ENCODE measurements at regions not wholly inside any gene's neighbourhood (a gene's known extent, or its start where the extent isn't known, plus 50 kb on each side); places are given as distances from the start of the nearest gene placed in this dataset.

DNA sequence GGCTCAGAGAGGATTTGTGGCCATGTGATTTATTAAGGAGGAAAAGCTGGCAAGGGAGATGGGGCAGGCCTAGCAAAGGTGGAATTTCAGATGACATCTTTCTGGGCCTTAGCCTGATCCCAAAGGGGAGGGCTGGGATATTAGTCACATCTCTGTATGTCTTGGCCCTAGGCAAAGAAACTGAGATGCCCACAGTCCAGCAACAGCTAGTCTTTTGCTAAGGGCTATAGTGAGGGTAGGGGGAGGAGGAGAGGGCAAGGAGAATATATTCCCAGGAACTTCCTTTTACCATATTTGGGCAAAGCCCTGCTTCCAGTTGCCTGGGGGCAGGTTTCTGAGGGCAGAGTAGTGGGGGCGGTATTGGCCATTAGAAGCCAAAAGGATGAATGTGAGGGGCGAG, 209.8 kb upstream of the NR3C2 start:
- TF ChIP-seq ZNF207 (IDR thresholded peaks at IDR 0.05; ENCODE audit: borderline replicate concordance) (no peak), SRF (IDR thresholded peaks at IDR 0.05; ENCODE audit: low read depth in 2 of 2, low read length in 2 of 2) (peak; percentile 23 to 66; a peak in 1 of 4 replicates)
- in situ Hi-C loops (cut with MboI) (no loop called here), intact Hi-C loops (cut with micrococcal nuclease; ENCODE audit: unreplicated experiment) (no loop called here)
- POLR2A ChIA-PET = no interaction called here
- Histone ChIP-seq H3K9ac (ENCODE audit: control insufficient read depth, insufficient read depth, low read length) (no peak overlapping the region), H3K27me3 (replicated peaks in 1 of 2; ENCODE audit: control insufficient read depth in 2 of 2, insufficient read depth in 2 of 2, low read length in 1 of 2) (no peaks in the 10 kb centered on the region), H4K20me1 (ENCODE audit: control insufficient read depth, insufficient read depth) (no peaks in the 10 kb centered on the region), H3K27ac (ENCODE audit: control insufficient read depth, insufficient read depth) (no peak overlapping the region), H3K79me2 (ENCODE audit: control insufficient read depth, insufficient read depth, low read length) (no peaks in the 10 kb centered on the region), H3K4me2 (ENCODE audit: control insufficient read depth, insufficient read depth) (no peak overlapping the region), H3K9me3 (replicated peaks; ENCODE audit: control insufficient read depth, insufficient read depth, low read length) (no peaks in the 10 kb centered on the region), H3K4me1 (ENCODE audit: control insufficient read depth, insufficient read depth, low read length) (no peaks in the 10 kb centered on the region), H3K36me3 (ENCODE audit: control insufficient read depth in 2 of 2, insufficient read depth in 2 of 2, low read length in 1 of 2) (no peaks in the 10 kb centered on the region), H2AFZ (ENCODE audit: control insufficient read depth, low read depth, low read length) (no peak overlapping the region), H3K4me3 (no peak overlapping the region)
- CTCF ChIA-PET = no interaction called here
- 3% methylated on average over 2 of the region's 2 CpGs for WGBS (ENCODE audit: insufficient coverage, insufficient replicate concordance, low lambda C conversion rate, missing lambda C conversion rate)
- SMC1A ChIA-PET (ENCODE audit: uncharacterized antibody, unreplicated experiment) = no interaction called here
- no peak for ATAC-seq
- DNase-seq (ENCODE audit: low read depth, low spot score) = no peak
- RAD21 ChIA-PET (ENCODE audit: unreplicated experiment) = no interaction called here
- FAIRE-seq = no peak
- BruUV-seq (replicated peaks) = no TSS peak

DNA sequence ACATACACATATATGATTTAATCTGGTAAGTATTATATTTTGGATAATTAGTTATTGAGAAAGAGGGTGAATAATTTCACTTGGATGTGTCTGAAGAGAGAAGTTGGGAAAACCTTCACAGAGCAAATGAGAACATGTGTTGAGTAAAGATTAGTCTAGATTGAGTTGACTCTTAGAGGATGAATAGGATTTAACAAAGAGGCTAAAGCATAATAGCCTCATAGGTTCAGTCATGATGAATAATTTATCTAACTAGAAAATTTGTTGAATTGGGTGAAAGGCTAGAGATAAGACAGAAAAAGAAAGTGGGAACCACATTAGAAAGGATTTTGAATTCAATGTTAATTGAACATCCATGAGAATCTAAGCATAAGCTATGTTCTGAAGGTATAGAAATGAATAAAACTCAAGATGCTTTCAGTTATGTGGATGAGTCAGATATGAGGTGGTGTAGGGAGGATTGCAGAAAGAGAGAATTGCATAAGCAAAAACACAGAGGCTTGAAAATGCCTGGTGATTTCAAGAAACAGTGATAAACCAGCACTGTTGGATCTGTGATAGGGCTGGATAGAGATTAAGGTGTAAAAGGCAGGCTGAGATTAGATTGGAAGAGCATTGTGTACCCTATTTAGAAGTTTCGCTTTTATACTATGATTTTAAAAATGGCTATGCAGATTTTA, 207.6 kb upstream of the NR3C2 start:
- no peak overlapping the region for H3K9ac ChIP-seq (ENCODE audit: control insufficient read depth, insufficient read depth, low read length)
- no peak for FAIRE-seq
- H3K79me2 ChIP-seq (ENCODE audit: control insufficient read depth, insufficient read depth, low read length) = no peaks in the 10 kb centered on the region
- ChIA-PET SMC1A (ENCODE audit: uncharacterized antibody, unreplicated experiment) (no interaction called here), CTCF (no interaction called here), RAD21 (ENCODE audit: unreplicated experiment) (no interaction called here), POLR2A (no interaction called here)
- BruUV-seq (replicated peaks) = no TSS peak
- H4K20me1 ChIP-seq (ENCODE audit: control insufficient read depth, insufficient read depth) = no peaks in the 10 kb centered on the region
- no peak overlapping the region for H3K4me3 ChIP-seq
- TF ChIP-seq JUNB (IDR thresholded peaks at IDR 0.05) (no peak), SUPT20H (IDR thresholded peaks at IDR 0.05; ENCODE audit: borderline replicate concordance, control insufficient read depth, low read depth, low read length) (no peak), ZNF274 (IDR thresholded peaks at IDR 0.05; ENCODE audit: insufficient read depth, insufficient read length) (no peak), NFXL1 (IDR thresholded peaks at IDR 0.05; ENCODE audit: borderline replicate concordance) (no peak)
- TF ChIP-seq, protein P1, sequence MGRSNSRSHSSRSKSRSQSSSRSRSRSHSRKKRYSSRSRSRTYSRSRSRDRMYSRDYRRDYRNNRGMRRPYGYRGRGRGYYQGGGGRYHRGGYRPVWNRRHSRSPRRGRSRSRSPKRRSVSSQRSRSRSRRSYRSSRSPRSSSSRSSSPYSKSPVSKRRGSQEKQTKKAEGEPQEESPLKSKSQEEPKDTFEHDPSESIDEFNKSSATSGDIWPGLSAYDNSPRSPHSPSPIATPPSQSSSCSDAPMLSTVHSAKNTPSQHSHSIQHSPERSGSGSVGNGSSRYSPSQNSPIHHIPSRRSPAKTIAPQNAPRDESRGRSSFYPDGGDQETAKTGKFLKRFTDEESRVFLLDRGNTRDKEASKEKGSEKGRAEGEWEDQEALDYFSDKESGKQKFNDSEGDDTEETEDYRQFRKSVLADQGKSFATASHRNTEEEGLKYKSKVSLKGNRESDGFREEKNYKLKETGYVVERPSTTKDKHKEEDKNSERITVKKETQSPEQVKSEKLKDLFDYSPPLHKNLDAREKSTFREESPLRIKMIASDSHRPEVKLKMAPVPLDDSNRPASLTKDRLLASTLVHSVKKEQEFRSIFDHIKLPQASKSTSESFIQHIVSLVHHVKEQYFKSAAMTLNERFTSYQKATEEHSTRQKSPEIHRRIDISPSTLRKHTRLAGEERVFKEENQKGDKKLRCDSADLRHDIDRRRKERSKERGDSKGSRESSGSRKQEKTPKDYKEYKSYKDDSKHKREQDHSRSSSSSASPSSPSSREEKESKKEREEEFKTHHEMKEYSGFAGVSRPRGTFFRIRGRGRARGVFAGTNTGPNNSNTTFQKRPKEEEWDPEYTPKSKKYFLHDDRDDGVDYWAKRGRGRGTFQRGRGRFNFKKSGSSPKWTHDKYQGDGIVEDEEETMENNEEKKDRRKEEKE (IDR thresholded peaks at IDR 0.05) = no peak
- H3K4me1 ChIP-seq (ENCODE audit: control insufficient read depth, insufficient read depth, low read length) = no peaks in the 10 kb centered on the region
- H3K36me3 ChIP-seq (ENCODE audit: control insufficient read depth in 2 of 2, insufficient read depth in 2 of 2, low read length in 1 of 2) = no peaks in the 10 kb centered on the region
- no peaks in the 10 kb centered on the region for H3K9me3 ChIP-seq (replicated peaks; ENCODE audit: control insufficient read depth, insufficient read depth, low read length)
- no peak for DNase-seq (ENCODE audit: low read depth, low spot score)
- H2AFZ ChIP-seq (ENCODE audit: control insufficient read depth, low read depth, low read length) = no peak overlapping the region
- WGBS (ENCODE audit: insufficient coverage, insufficient replicate concordance, low lambda C conversion rate, missing lambda C conversion rate) = 0% methylated on average over 1 of the region's 1 CpG
- no peak overlapping the region for H3K4me2 ChIP-seq (ENCODE audit: control insufficient read depth, insufficient read depth)
- ATAC-seq = no peak
- intact Hi-C loops (cut with micrococcal nuclease; ENCODE audit: unreplicated experiment) (no loop called here), in situ Hi-C loops (cut with MboI) (no loop called here)
- no peak overlapping the region for H3K27ac ChIP-seq (ENCODE audit: control insufficient read depth, insufficient read depth)
- no peaks in the 10 kb centered on the region for H3K27me3 ChIP-seq (replicated peaks in 1 of 2; ENCODE audit: control insufficient read depth in 2 of 2, insufficient read depth in 2 of 2, low read length in 1 of 2)

Measured in GM12878 (cell line).